A172 (cell line): ENCODE measurements at regions not wholly inside any gene's neighbourhood (a gene's known extent, or its start where the extent isn't known, plus 50 kb on each side); places are given as distances from the start of the nearest gene placed in this dataset.

Source experiments
- DNase-seq: peaks from one replicate; pipeline ENCODE4 v3.0.0-alpha.2; 2015; ENCODE audit warnings: low spot score

- DNase-seq, result no peak
These were observed 267.1 kb downstream of the ADGB start for GRCh38 chr6:146865756-146866379.

- DNase-seq, result no peak
These were observed 268.1 kb downstream of the ADGB start for GRCh38 chr6:146866731-146867414.

GRCh38 chr6:146868671-146869209 lies 270.0 kb downstream of the ADGB start:
- no peak for DNase-seq

GRCh38 chr6:146870760-146871159 lies 272.0 kb downstream of the ADGB start:
- no peak for DNase-seq

DNA sequence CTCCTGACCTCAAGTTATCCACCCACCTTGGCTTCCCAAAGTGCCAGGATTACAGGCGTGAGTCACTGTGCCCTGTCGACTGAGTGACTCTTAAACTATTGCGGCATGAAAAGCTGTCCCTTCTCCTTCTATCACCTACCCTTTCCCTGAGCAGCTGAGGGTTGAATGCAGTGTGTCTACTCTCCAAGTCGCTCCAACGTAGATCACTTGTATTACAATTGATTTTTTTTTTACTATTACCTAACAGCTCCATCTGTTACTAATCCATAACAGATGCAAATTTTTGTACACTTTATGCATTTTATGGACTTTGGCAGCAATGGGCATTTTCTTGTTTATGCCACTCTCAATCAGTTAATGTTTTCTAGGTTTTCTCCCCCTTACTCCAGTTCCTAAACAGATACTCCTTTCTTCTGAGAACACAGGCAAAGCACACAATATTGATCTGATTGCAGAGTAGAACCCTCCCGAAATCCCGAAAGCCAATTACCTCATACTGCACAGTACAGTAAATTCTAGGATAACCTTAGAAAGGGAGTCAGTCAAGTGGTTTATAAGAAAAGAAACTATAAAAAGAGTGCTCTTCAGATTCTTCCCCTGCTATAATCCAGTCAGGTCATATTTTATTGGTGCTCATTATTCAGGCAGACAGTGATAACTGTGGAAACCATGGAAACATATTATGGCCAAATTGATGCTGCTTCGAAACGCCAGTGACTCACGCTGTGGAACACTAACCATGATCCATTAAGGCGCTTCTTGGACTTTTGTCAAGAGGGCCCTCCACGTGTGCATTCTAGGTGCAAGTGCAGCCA lies 273.0 kb downstream of the ADGB start:
- DNase-seq, result no peak

- no peak for DNase-seq
These were observed 273.6 kb downstream of the ADGB start for GRCh38 chr6:146872426-146872785.

DNA sequence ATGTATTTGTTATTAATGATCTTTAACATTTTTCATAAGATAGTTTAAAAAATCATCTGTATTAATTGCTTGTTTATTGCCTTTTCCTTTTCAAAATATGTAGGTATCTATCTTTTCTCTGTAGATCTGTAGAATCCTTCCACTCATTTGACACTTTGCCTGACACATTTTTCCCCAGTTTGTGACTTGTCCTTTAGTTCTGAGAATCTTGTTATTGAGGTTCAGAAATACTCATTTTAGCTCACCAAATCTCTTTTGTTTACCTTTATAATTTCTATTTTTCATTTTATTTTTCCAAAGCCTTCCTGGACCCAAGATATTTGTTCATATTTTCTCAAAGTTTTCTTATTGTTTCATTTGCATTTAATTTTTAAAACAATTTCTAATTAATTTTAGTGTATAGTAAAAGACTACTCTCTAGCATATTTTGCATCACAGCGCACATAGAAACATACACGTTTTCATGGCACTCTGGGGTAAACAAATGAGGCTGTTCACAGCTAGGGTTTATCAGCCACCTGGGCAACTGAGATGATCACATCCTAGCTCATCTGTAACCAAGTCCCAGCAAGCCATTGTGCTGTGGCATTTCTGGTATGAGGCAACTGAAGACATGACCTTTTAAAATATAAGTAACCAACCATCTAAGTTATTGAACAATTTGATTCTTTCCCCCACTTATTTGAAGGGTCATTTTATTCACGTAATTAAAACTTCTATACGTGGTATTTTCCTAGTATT lies 275.7 kb downstream of the ADGB start:
- no peak for DNase-seq

DNA sequence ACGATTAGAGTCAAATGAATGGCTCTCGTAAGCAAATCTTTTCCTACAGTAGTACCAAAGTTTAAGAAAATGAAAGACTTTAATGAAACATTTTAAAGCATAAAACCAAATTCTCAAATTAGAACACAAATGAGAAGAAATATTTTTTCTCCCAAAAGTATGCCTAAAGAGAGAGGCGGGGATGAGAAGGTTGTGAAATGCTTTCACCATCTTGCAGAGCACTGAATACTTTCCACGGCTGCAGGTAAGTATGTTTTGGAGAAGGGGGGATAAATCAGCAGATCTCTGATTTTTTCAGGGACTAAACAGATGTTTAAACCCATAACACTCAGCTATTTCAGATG lies 277.1 kb downstream of the ADGB start:
- no peak for DNase-seq

DNA sequence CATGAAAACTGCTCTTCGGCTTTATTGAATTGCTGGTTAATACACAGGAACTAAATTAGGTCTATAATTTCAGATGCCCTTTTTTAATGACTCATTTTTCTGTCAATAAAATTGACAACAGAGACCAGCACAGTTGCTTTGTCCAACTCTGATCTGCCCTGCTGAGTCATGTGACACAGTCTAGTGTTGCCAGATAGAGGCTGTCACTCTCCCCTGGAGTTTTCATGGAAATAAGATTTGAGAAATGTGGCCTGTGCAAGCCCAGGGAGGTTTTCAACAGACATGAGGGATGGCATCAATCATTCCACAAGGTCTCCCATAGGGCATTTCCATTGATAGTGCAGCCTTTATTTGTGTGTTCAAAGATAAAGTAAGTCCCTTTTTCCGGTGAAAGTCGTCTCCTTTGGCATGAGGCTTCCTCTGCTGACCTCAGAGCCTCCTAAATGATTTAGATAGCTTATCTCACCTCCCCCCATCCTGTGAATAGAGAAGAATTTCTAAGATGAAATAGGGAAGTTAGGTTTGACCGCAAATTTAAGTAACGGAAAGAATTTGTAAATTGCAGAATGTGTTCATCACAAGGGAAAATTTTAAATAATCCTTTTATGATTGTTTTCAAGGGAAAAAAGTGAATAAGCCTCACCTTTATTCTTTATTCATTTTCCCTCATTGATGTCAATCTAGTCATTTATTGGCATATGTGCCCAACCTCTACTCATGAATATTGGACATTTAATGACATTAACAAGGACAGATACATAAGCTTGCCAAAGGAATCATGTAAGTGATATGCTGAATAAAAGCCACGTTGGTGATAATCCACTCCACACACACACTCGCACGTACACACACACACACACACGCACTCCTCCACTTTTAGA lies 277.7 kb downstream of the ADGB start:
- DNase-seq, result peak; percentile 28

GRCh38 chr6:146878168-146878951 lies 279.6 kb downstream of the ADGB start:
- DNase-seq, result no peak

DNA sequence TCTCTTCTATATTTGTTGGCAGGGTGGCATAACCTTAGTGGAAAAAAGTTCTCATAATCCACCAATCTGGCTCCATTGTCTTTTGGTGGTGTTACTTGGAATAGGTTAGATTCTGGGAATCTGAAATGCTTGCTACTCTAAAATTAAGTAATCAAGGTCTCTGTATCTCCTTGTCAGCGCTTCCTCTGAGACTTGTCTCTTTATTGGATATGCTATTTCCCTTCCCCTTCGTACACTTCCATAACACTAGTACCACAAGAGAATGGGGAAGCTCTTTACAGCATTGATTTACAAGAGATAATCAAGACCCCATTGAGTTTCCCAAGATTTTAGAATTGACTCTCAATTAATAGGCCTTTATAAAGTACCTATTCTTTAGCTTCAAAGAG lies 280.2 kb downstream of the ADGB start:
- DNase-seq, result no peak

DNA sequence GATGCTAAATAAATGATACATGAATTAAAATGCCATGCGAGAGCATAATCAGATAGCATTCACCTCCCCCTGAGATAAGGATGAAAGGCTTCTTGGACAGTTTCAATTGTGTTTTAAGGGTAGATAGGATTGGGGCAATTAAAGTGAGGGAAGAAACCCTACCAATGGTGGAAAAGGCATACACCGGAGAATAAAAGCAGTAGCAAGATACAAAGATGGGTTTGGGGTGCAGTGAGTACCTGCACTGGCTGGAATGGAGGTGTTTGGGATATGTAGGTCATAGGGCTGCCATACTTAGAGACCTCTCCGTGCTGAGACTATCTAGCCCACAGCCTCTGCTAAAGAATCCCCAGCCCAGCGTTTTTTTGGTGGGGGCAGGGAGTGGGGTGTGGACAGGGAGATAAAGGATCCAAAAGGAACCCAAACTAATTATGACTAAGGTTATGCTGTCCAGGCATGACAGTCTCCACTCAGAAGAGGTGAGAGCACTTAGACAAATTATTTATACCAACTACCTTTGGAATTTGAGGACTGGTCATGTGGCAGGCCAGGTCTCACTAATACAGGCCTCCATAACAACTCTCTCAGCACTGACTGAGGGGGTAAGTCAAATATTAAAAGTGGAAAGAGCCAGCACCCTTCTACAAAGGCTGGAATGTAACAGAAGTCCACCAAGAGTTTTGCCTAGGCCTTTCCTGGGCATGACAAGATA lies 280.8 kb downstream of the ADGB start:
- DNase-seq, result no peak

- no peak for DNase-seq
These were observed 282.7 kb downstream of the ADGB start for GRCh38 chr6:146881228-146882181.

GRCh38 chr6:146883640-146884531 lies 285.1 kb downstream of the ADGB start:
- DNase-seq, result no peak

- no peak for DNase-seq
These were observed 286.0 kb downstream of the ADGB start for GRCh38 chr6:146884728-146885127.

DNA sequence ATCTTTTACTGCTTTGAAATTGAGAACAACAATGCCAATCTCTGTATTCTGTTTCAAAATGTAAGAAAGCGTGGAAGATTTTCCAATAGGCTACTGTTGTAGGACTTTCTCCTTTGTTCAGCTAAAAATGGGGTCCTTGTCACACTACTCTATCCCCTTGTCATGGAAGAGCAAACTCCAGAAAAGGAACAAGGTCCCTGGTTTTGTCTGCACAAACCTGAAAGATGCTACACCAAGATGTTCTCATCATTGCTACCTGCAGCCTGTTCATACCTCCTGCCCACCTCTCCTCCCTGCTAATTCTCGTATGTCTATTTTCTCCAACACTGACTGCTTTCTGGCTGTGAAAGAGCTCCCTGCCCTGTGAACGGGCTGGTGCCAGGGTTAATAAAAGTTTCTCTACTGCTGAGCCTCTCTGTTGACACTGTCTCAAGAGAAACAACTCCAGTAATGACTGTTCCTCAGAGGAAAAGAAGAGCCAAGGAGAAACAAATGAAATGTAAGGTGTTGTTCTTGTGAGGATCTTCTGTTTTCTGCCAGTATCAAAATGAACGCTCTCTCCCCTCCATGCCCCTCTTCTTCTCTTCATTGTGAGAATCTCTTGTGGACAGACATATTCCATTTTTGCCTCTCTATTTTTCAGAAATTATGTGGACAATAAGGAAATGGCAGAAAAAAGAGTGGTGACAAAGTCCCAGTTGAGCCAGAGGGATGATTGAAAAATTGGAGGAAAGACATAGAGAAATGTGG lies 287.1 kb downstream of the ADGB start:
- no peak for DNase-seq
